A673 (cell line): ENCODE measurements at regions not wholly inside any gene's neighbourhood (a gene's known extent, or its start where the extent isn't known, plus 50 kb on each side); places are given as distances from the start of the nearest gene placed in this dataset.

Experiments used
- BruUV-seq: library from RNA; stranded (reverse); fragments of 400-500 nt; replicated peaks from 2 replicates; lab custom pipeline; 2021; lab: Mats Ljungman, UMichigan
- CTCF ChIA-PET: fragments of 300-600 bp; sonication (Branson Sonifier 250); formaldehyde crosslinking; loops from one replicate; lab custom pipeline; 2022; ENCODE audit warnings: antibody characterized with exemption; lab: Charles Lee
- POLR2A ChIA-PET: fragments of 300-600 bp; sonication (Branson Sonifier 250); formaldehyde crosslinking; loops from one replicate; lab custom pipeline; 2022; ENCODE audit warnings: antibody characterized with exemption; ENCODE audit not compliant: low non-redundant PET; lab: Charles Lee
- DNase-seq: peaks from one replicate; pipeline ENCODE4 v3.0.0-alpha.2; 2015; ENCODE audit warnings: low spot score
- H3K27ac ChIP-seq: fragments of 200-600 bp; sonication (generic); 2 replicates; pipeline ENCODE4 v1.5.1; 2016; ENCODE audit warnings: mixed run types, low read depth, mild to moderate bottlenecking, mixed read lengths, antibody characterized with exemption, low read length; ENCODE audit not compliant: poor library complexity, severe bottlenecking
- H3K27me3 ChIP-seq: fragments of 200-600 bp; sonication (generic); replicated peaks from 2 replicates; pipeline ENCODE4 v1.6.1; 2017; ENCODE audit warnings: mixed run types, low read depth, mild to moderate bottlenecking, mixed read lengths, antibody characterized with exemption, low read length; ENCODE audit not compliant: insufficient read depth, poor library complexity
- H3K36me3 ChIP-seq: fragments of 200-600 bp; sonication (generic); 2 replicates; pipeline ENCODE4 v1.6.1; 2016; ENCODE audit warnings: mixed run types, mild to moderate bottlenecking, mixed read lengths, antibody characterized with exemption, low read length; ENCODE audit not compliant: insufficient read depth, poor library complexity, severe bottlenecking
- H3K4me1 ChIP-seq: fragments of 200-600 bp; sonication (generic); 2 replicates; pipeline ENCODE4 v1.6.1; 2017; ENCODE audit warnings: mixed run types, mild to moderate bottlenecking, mixed read lengths, antibody characterized with exemption, low read length; ENCODE audit not compliant: insufficient read depth, poor library complexity, severe bottlenecking
- H3K4me3 ChIP-seq: fragments of 200-600 bp; sonication (generic); 2 replicates; pipeline ENCODE4 v1.5.1; 2016; ENCODE audit warnings: low read depth, mixed run types, mild to moderate bottlenecking, mixed read lengths, low read length; ENCODE audit not compliant: poor library complexity, severe bottlenecking
- H3K9me3 ChIP-seq: fragments of 200-600 bp; sonication (generic); 2 replicates; pipeline ENCODE4 v1.6.1; 2016; ENCODE audit warnings: mixed run types, low read depth, mild to moderate bottlenecking, mixed read lengths, antibody characterized with exemption, low read length; ENCODE audit not compliant: poor library complexity, severe bottlenecking
- EZH2 ChIP-seq: fragments of 200-600 bp; sonication (generic); IDR thresholded peaks from 2 replicates; pipeline ENCODE4 v1.6.1; 2017; ENCODE audit warnings: borderline replicate concordance, low read depth, mild to moderate bottlenecking, mixed read lengths, antibody characterized with exemption, low read length; ENCODE audit not compliant: poor library complexity, severe bottlenecking
- intact Hi-C: fragments of 100-400 bp; cut with micrococcal nuclease; formaldehyde crosslinking; loops from one replicate; pipeline ENCODE4 v1.10.0; 2022; ENCODE audit not compliant: unreplicated experiment
- TF ChIP-seq, protein P1 (sequence below): fragments of 300-800, 200-600 bp; sonication (generic); conservative IDR thresholded peaks from 2 replicates; pipeline ENCODE4 v1.5.1; 2017; ENCODE audit warnings: low read depth, mild to moderate bottlenecking, antibody characterized with exemption, low read length, moderate library complexity, mixed read lengths

DNA sequence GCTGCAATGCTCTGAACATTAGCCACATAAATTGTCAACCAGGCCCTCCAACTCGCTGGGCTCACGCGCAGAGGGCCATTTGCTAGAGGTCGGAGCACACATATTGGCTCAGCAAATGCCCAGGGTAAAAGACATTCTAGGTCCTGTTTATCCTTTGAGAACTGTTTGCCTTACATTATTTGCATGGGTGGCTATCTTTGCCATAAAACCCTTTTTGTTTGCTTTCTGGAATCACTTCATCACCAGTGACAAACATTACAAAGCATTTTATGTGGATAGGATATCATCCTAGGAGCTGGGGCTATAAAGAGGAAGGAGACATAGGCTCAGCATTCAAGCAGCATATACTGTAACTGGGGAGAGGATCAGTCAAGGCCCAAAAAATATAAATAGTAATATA, 149.2 kb upstream of the RAI2 start:
- Histone ChIP-seq H3K27me3 (no peaks in the 10 kb centered on the region), H3K4me3 (no peak overlapping the region), H3K27ac (no peak overlapping the region), H3K36me3 (no peaks in the 10 kb centered on the region), H3K4me1 (no peaks in the 10 kb centered on the region), H3K9me3 (no peaks in the 10 kb centered on the region)
- CTCF ChIA-PET: no interaction called here
- no peak for TF ChIP-seq EZH2
- TF ChIP-seq, protein P1, sequence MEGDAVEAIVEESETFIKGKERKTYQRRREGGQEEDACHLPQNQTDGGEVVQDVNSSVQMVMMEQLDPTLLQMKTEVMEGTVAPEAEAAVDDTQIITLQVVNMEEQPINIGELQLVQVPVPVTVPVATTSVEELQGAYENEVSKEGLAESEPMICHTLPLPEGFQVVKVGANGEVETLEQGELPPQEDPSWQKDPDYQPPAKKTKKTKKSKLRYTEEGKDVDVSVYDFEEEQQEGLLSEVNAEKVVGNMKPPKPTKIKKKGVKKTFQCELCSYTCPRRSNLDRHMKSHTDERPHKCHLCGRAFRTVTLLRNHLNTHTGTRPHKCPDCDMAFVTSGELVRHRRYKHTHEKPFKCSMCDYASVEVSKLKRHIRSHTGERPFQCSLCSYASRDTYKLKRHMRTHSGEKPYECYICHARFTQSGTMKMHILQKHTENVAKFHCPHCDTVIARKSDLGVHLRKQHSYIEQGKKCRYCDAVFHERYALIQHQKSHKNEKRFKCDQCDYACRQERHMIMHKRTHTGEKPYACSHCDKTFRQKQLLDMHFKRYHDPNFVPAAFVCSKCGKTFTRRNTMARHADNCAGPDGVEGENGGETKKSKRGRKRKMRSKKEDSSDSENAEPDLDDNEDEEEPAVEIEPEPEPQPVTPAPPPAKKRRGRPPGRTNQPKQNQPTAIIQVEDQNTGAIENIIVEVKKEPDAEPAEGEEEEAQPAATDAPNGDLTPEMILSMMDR: no peak
- no peak for DNase-seq
- BruUV-seq: no TSS peak
- intact Hi-C loops: no loop called here
- POLR2A ChIA-PET: no interaction called here

GRCh38 chrX:18003876-18004275, 142.8 kb upstream of the RAI2 start:
- Histone ChIP-seq H3K9me3 (no peaks in the 10 kb centered on the region), H3K27me3 (no peaks in the 10 kb centered on the region), H3K36me3 (no peaks in the 10 kb centered on the region), H3K4me1 (no peaks in the 10 kb centered on the region), H3K27ac (no peak overlapping the region), H3K4me3 (no peak overlapping the region)
- TF ChIP-seq EZH2: no peak
- TF ChIP-seq, protein P1: no peak
- BruUV-seq: no TSS peak
- ChIA-PET POLR2A (no interaction called here), CTCF (no interaction called here)
- intact Hi-C loops: no loop called here
- DNase-seq: no peak

- no peaks in the 10 kb centered on the region for H3K27me3 ChIP-seq
- intact Hi-C loops: no loop called here
- no peaks in the 10 kb centered on the region for H3K4me1 ChIP-seq
- ChIA-PET POLR2A (no interaction called here), CTCF (no interaction called here)
- H3K27ac ChIP-seq: no peak overlapping the region
- no TSS peak for BruUV-seq
- no peaks in the 10 kb centered on the region for H3K36me3 ChIP-seq
- TF ChIP-seq, protein P1: no peak
- no peak for TF ChIP-seq EZH2
- no peak overlapping the region for H3K4me3 ChIP-seq
- no peak for DNase-seq
- no peaks in the 10 kb centered on the region for H3K9me3 ChIP-seq
Measured at GRCh38 chrX:18002791-18003190, 141.7 kb upstream of the RAI2 start.

DNA sequence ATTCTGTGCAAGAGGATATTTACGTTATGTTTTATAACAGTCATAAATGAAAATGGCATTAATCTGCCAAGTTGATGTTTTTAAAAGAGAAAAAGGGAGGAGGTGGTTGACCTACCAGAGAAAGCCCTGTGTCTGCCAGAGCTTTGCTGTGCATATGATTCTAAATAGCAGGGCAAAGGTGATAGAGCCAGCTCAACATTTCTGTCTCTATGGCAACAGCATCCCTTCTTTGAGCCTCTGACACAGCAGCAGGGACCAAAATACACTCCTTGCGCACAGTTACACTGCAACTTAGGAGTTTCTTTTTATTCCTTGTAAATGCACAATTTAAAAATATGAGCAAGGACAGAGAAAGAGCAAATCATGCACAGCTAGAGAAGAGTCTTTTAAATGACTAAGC, 133.3 kb upstream of the RAI2 start:
- no peaks in the 10 kb centered on the region for H3K4me1 ChIP-seq
- H3K36me3 ChIP-seq: no peaks in the 10 kb centered on the region
- POLR2A ChIA-PET: no interaction called here
- BruUV-seq: no TSS peak
- CTCF ChIA-PET: no interaction called here
- no peak for DNase-seq
- H3K4me3 ChIP-seq: no peak overlapping the region
- intact Hi-C loops: no loop called here
- no peaks in the 10 kb centered on the region for H3K27me3 ChIP-seq
- no peak overlapping the region for H3K27ac ChIP-seq
- H3K9me3 ChIP-seq: no peaks in the 10 kb centered on the region
- TF ChIP-seq, protein P1: no peak
- no peak for TF ChIP-seq EZH2
